Neural cell (in vitro differentiated cells): ENCODE measurements at regions not wholly inside any gene's neighbourhood (a gene's known extent, or its start where the extent isn't known, plus 50 kb on each side); places are given as distances from the start of the nearest gene placed in this dataset.

ENCODE experiments used
- H2AFZ ChIP-seq: fragments of 200-600, 300-800 bp; sonication (generic), shearing (Covaris generic); 2 replicates; pipeline ENCODE4 v1.6.0; 2014; ENCODE audit warnings: low read depth, mild to moderate bottlenecking, antibody characterized with exemption, low read length, moderate library complexity
- H3F3A ChIP-seq: fragments of 200-600 bp; shearing (Covaris generic); 2 replicates; pipeline ENCODE4 v1.6.1; 2016; ENCODE audit warnings: mild to moderate bottlenecking, moderate library complexity, mixed read lengths, antibody characterized with exemption, low read length; ENCODE audit not compliant: insufficient read depth, poor library complexity, severe bottlenecking
- H3K27ac ChIP-seq: fragments of 200-600, 300-800 bp; sonication (generic), shearing (Covaris generic); 2 replicates; pipeline ENCODE4 v1.5.1; 2014; ENCODE audit warnings: mild to moderate bottlenecking, low read length, moderate library complexity
- H3K27me3 ChIP-seq: fragments of 300-800, 200-600 bp; sonication (generic), shearing (Covaris generic); 2 replicates; pipeline ENCODE4 v1.6.0; 2014; ENCODE audit warnings: mild to moderate bottlenecking, low read depth, low read length, moderate library complexity; ENCODE audit not compliant: insufficient read depth
- H3K36me3 ChIP-seq: fragments of 300-800, 200-600 bp; sonication (generic), shearing (Covaris generic); 2 replicates; pipeline ENCODE4 v1.5.1; 2014; ENCODE audit warnings: mild to moderate bottlenecking, antibody characterized with exemption, low read length, moderate library complexity; ENCODE audit not compliant: insufficient read depth
- H3K4me2 ChIP-seq: fragments of 300-800, 200-600 bp; sonication (generic), shearing (Covaris generic); 2 replicates; pipeline ENCODE4 v1.6.0; 2014; ENCODE audit warnings: mild to moderate bottlenecking, low read length
- H3K4me3 ChIP-seq: fragments of 300-800, 200-600 bp; sonication (generic), shearing (Covaris generic); 2 replicates; pipeline ENCODE4 v1.5.1; 2014; ENCODE audit warnings: mild to moderate bottlenecking, low read length, moderate library complexity
- H3K79me2 ChIP-seq: fragments of 200-600 bp; shearing (Covaris generic); replicated peaks from 2 replicates; pipeline ENCODE4 v1.6.0; 2014; ENCODE audit warnings: mild to moderate bottlenecking, low read length, moderate library complexity; ENCODE audit not compliant: insufficient read depth
- H3K9ac ChIP-seq: fragments of 300-800, 200-600 bp; sonication (generic), shearing (Covaris generic); 2 replicates; pipeline ENCODE4 v1.6.1; 2016; ENCODE audit warnings: mild to moderate bottlenecking, low read length, mixed read lengths
- H3K9me2 ChIP-seq: fragments of 200-600 bp; shearing (Covaris generic); 2 replicates; pipeline ENCODE4 v1.6.1; 2016; ENCODE audit warnings: mild to moderate bottlenecking, low read length, mixed read lengths; ENCODE audit not compliant: insufficient read depth
- H3K9me3 ChIP-seq: fragments of 200-600, 300-800 bp; sonication (generic), shearing (Covaris generic); 2 replicates; pipeline ENCODE4 v1.6.1; 2016; ENCODE audit warnings: mild to moderate bottlenecking, mixed run types, low read length, moderate library complexity, mixed read lengths
- H4K20me1 ChIP-seq: fragments of 200-600 bp; shearing (Covaris generic); 2 replicates; pipeline ENCODE4 v1.6.1; 2016; ENCODE audit warnings: mild to moderate bottlenecking, mixed run types; ENCODE audit not compliant: insufficient read depth
- CTCF ChIP-seq: fragments of 450-650 bp; IDR thresholded peaks from 2 replicates; pipeline ENCODE4 v1.5.1; 2014; ENCODE audit warnings: antibody characterized with exemption, mild to moderate bottlenecking, moderate library complexity; ENCODE audit not compliant: poor library complexity, severe bottlenecking
- EP300 ChIP-seq: fragments of 450-650 bp; conservative IDR thresholded peaks from 2 replicates; pipeline ENCODE4 v1.6.1; 2014; ENCODE audit warnings: antibody characterized with exemption, mild to moderate bottlenecking, moderate library complexity; ENCODE audit not compliant: poor library complexity, severe bottlenecking
- EZH2 ChIP-seq: fragments of 200-600, 300-800 bp; shearing (Covaris generic), sonication (generic); IDR thresholded peaks from 2 replicates; pipeline ENCODE4 v1.6.1; 2014; ENCODE audit warnings: antibody characterized with exemption, low read length, borderline replicate concordance, mild to moderate bottlenecking; ENCODE audit not compliant: insufficient read depth, poor library complexity, severe bottlenecking
- MXI1 ChIP-seq: fragments of 450-650 bp; conservative IDR thresholded peaks from 2 replicates; pipeline ENCODE4 v1.6.1; 2014; ENCODE audit warnings: antibody characterized with exemption, mild to moderate bottlenecking; ENCODE audit not compliant: poor library complexity, severe bottlenecking
- POLR2AphosphoS5 ChIP-seq: IDR thresholded peaks from 2 replicates; pipeline ENCODE4 v1.6.1; 2012
- RAD21 ChIP-seq: fragments of 450-650 bp; conservative IDR thresholded peaks from 2 replicates; pipeline ENCODE4 v1.6.1; 2014; ENCODE audit warnings: antibody characterized with exemption, mild to moderate bottlenecking, moderate library complexity
- REST ChIP-seq: IDR thresholded peaks from 2 replicates; pipeline ENCODE4 v1.6.1; 2012; ENCODE audit warnings: borderline replicate concordance
- SMC3 ChIP-seq: fragments of 450-650 bp; conservative IDR thresholded peaks from 2 replicates; pipeline ENCODE4 v1.6.1; 2014; ENCODE audit warnings: antibody characterized with exemption, mild to moderate bottlenecking, moderate library complexity; ENCODE audit not compliant: poor library complexity
- TAF1 ChIP-seq: IDR thresholded peaks from 2 replicates; pipeline ENCODE4 v1.6.1; 2012; ENCODE audit warnings: low read depth

GRCh38 chr18:47520263-47520662 lies 268.8 kb upstream of the SKOR2 start:
- Histone ChIP-seq H3K27me3 (no peaks in the 10 kb centered on the region), H3K9me2 (no peaks in the 10 kb centered on the region), H3K9me3 (peaks cover 5% of the 10 kb centered on the region), H3K9ac (no peak overlapping the region), H3K36me3 (no peaks in the 10 kb centered on the region), H4K20me1 (no peaks in the 10 kb centered on the region), H3K4me2 (no peak overlapping the region), H3K4me3 (no peak overlapping the region), H3K79me2 (no peaks in the 10 kb centered on the region), H3F3A (no peaks in the 10 kb centered on the region), H3K27ac (no peak overlapping the region), H2AFZ (no peak overlapping the region)
- TF ChIP-seq MXI1 (no peak), EZH2 (no peak), REST (no peak), SMC3 (no peak), RAD21 (no peak), CTCF (no peak), EP300 (no peak), POLR2AphosphoS5 (no peak), TAF1 (no peak)

- Histone ChIP-seq H3K4me3 (no peak overlapping the region), H3K9me3 (peaks cover 5% of the 10 kb centered on the region), H3K27ac (no peak overlapping the region), H3K4me2 (no peak overlapping the region), H4K20me1 (no peaks in the 10 kb centered on the region), H3K36me3 (no peaks in the 10 kb centered on the region), H3K27me3 (no peaks in the 10 kb centered on the region), H3F3A (no peaks in the 10 kb centered on the region), H3K79me2 (no peaks in the 10 kb centered on the region), H3K9ac (no peak overlapping the region), H2AFZ (no peak overlapping the region), H3K9me2 (no peaks in the 10 kb centered on the region)
- TF ChIP-seq EP300 = no peak
- TF ChIP-seq MXI1 = no peak
- TF ChIP-seq CTCF = no peak
- TF ChIP-seq TAF1 = no peak
- TF ChIP-seq POLR2AphosphoS5 = no peak
- no peak for TF ChIP-seq RAD21
- TF ChIP-seq EZH2 = no peak
- TF ChIP-seq SMC3 = no peak
- no peak for TF ChIP-seq REST
These were observed 268.2 kb upstream of the SKOR2 start for GRCh38 chr18:47519706-47520105.
